WTC11 (cell line): ENCODE measurements at regions not wholly inside any gene's neighbourhood (a gene's known extent, or its start where the extent isn't known, plus 50 kb on each side); places are given as distances from the start of the nearest gene placed in this dataset.

Source experiments
- ATAC-seq: fragments of 200-7000 bp; cut with Tn5 transposase; 2 replicates; pipeline ENCODE4 v1.10.0; 2021; ENCODE audit warnings: mild to moderate bottlenecking, moderate library complexity
- CTCF ChIA-PET: fragments of 300-600 bp; sonication (Branson Sonifier 250); formaldehyde crosslinking; loops from one replicate; lab custom pipeline; 2021; ENCODE audit warnings: antibody characterized with exemption; lab: Charles Lee
- POLR2A ChIA-PET: fragments of 350-600 bp; sonication (Branson Sonifier 250); formaldehyde crosslinking; loops from one replicate; lab custom pipeline; 2021; ENCODE audit warnings: antibody characterized with exemption; lab: Charles Lee
- DNase-seq: peaks from one replicate; pipeline ENCODE4 v3.0.0; 2021; ENCODE audit warnings: low spot score
- H3K27ac Mint-ChIP-seq: 2 replicates; pipeline ENCODE4 v1.8.0; 2021; ENCODE audit warnings: mixed read lengths
- H3K27me3 Mint-ChIP-seq: 2 replicates; pipeline ENCODE4 v1.8.0; 2021; ENCODE audit warnings: low read depth, mild to moderate bottlenecking, moderate library complexity, mixed read lengths
- H3K36me3 Mint-ChIP-seq: 2 replicates; pipeline ENCODE4 v1.8.0; 2021; ENCODE audit warnings: mixed read lengths
- H3K4me1 Mint-ChIP-seq: 2 replicates; pipeline ENCODE4 v1.8.0; 2022; ENCODE audit warnings: mixed read lengths
- H3K4me3 Mint-ChIP-seq: 2 replicates; pipeline ENCODE4 v1.8.0; 2021; ENCODE audit warnings: mild to moderate bottlenecking, moderate library complexity, mixed read lengths
- H3K9me3 Mint-ChIP-seq: 2 replicates; pipeline ENCODE4 v1.8.0; 2021; ENCODE audit warnings: mixed read lengths
- CBFB ChIP-seq: sonication (generic); formaldehyde crosslinking; IDR thresholded peaks from 2 replicates; pipeline ENCODE4 v1.8.1; 2022; ENCODE audit warnings: mild to moderate bottlenecking, low read depth, missing genetic modification reagents
- CDX4 ChIP-seq: fragments of 250-450 bp; sonication (Bioruptor Pico); IDR thresholded peaks from 2 replicates; pipeline ENCODE4 v1.9.0; 2021; ENCODE audit warnings: moderate library complexity, mild to moderate bottlenecking, inconsistent platforms, borderline replicate concordance
- CREM ChIP-seq: sonication (generic); formaldehyde crosslinking; IDR thresholded peaks from 2 replicates; pipeline ENCODE4 v1.8.1; 2022; ENCODE audit warnings: mild to moderate bottlenecking, missing genetic modification reagents, moderate library complexity
- CTCF ChIP-seq: fragments of 200-600 bp; IDR thresholded peaks from 2 replicates; pipeline ENCODE4 v1.8.0; 2022; ENCODE audit warnings: antibody characterized with exemption
- E2F5 ChIP-seq: sonication (generic); formaldehyde crosslinking; IDR thresholded peaks from 2 replicates; pipeline ENCODE4 v1.8.1; 2022; ENCODE audit warnings: mild to moderate bottlenecking, moderate library complexity, missing genetic modification reagents
- EMX1 ChIP-seq: fragments of 250-450 bp; sonication (Bioruptor Pico); IDR thresholded peaks from 2 replicates; pipeline ENCODE4 v1.8.0; 2021; ENCODE audit warnings: mild to moderate bottlenecking
- ESRRA ChIP-seq: sonication (generic); formaldehyde crosslinking; IDR thresholded peaks from 2 replicates; pipeline ENCODE4 v1.8.1; 2022; ENCODE audit warnings: mild to moderate bottlenecking, missing genetic modification reagents, borderline replicate concordance
- GABPB1 ChIP-seq: sonication (generic); formaldehyde crosslinking; IDR thresholded peaks from 2 replicates; pipeline ENCODE4 v1.8.1; 2023; ENCODE audit warnings: mild to moderate bottlenecking, missing genetic modification reagents
- MYBL2 ChIP-seq: sonication (generic); formaldehyde crosslinking; IDR thresholded peaks from 2 replicates; pipeline ENCODE4 v1.8.1; 2023; ENCODE audit warnings: mild to moderate bottlenecking, moderate library complexity, missing genetic modification reagents
- NFYB ChIP-seq: sonication (generic); formaldehyde crosslinking; conservative IDR thresholded peaks from 2 replicates; pipeline ENCODE4 v1.8.0; 2022; ENCODE audit warnings: low read depth, missing genetic modification reagents
- NR2C2 ChIP-seq: sonication (generic); formaldehyde crosslinking; IDR thresholded peaks from 2 replicates; pipeline ENCODE4 v1.8.0; 2022; ENCODE audit warnings: mild to moderate bottlenecking, missing genetic modification reagents
- SMAD3 ChIP-seq: sonication (generic); formaldehyde crosslinking; IDR thresholded peaks from 2 replicates; pipeline ENCODE4 v1.8.0; 2022; ENCODE audit warnings: missing genetic modification reagents, mild to moderate bottlenecking, borderline replicate concordance
- STAT6 ChIP-seq: sonication (generic); formaldehyde crosslinking; conservative IDR thresholded peaks from 2 replicates; pipeline ENCODE4 v1.8.1; 2023; ENCODE audit warnings: mild to moderate bottlenecking, low read depth, missing genetic modification reagents, moderate library complexity
- ZBTB21 ChIP-seq: sonication (generic); formaldehyde crosslinking; IDR thresholded peaks from 2 replicates; pipeline ENCODE4 v1.8.1; 2023; ENCODE audit warnings: mild to moderate bottlenecking, missing genetic modification reagents, borderline replicate concordance
- ZNF219 ChIP-seq: sonication (generic); formaldehyde crosslinking; IDR thresholded peaks from 2 replicates; pipeline ENCODE4 v1.8.0; 2023; ENCODE audit warnings: missing genetic modification reagents, mild to moderate bottlenecking, borderline replicate concordance
- ZNF396 ChIP-seq: fragments of 250-450 bp; sonication (Bioruptor Pico); IDR thresholded peaks from 2 replicates; pipeline ENCODE4 v1.8.0; 2021; ENCODE audit warnings: mild to moderate bottlenecking, moderate library complexity, borderline replicate concordance
- ZNF416 ChIP-seq: fragments of 250-450 bp; sonication (Bioruptor Pico); IDR thresholded peaks from 2 replicates; pipeline ENCODE4 v1.9.0; 2021; ENCODE audit warnings: mild to moderate bottlenecking, inconsistent platforms
- ZNF671 ChIP-seq: fragments of 250-450 bp; sonication (Bioruptor Pico); IDR thresholded peaks from 2 replicates; pipeline ENCODE4 v1.8.0; 2021; ENCODE audit warnings: mild to moderate bottlenecking
- TF ChIP-seq, protein P1 (sequence below): sonication (generic); formaldehyde crosslinking; IDR thresholded peaks from 2 replicates; pipeline ENCODE4 v1.8.0; 2022; ENCODE audit warnings: mild to moderate bottlenecking, missing genetic modification reagents

DNA sequence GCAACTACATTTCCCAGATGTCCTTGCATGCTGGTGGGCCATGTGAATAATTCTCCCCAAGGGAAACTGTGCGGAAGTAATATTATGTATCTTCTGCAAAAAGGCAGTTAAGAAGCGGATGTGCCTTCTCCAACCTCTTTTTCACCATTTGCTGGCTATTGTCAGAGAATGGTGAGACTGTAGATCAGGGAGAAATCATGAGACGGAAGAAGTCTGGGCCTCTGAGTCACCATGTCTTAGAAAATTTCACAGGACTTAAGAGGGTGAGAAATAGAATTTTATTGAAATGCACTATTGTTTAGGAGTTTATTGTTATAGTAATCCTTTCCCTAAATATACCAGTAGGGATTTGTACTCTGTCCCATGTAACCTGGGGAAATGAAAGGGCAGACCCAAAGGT lies 298.7 kb upstream of the ZC3H12C start (continued):
- no peak for TF ChIP-seq CTCF

- H3K9me3 Mint-ChIP-seq: peaks cover 12% of the 10 kb centered on the region
- H3K27ac Mint-ChIP-seq: no peak overlapping the region
- no peak for DNase-seq
- ChIA-PET CTCF (no interaction called here), POLR2A (no interaction called here)
- H3K4me3 Mint-ChIP-seq: no peak overlapping the region
- ATAC-seq: no peak
- no peaks in the 10 kb centered on the region for H3K4me1 Mint-ChIP-seq
- TF ChIP-seq CBFB (CRISPR knock-in tag) (no peak), NR2C2 (CRISPR knock-in tag) (no peak), MYBL2 (CRISPR knock-in tag) (no peak), NFYB (CRISPR knock-in tag) (no peak), E2F5 (CRISPR knock-in tag) (no peak), CTCF (no peak), CDX4 (no peak), ZNF396 (CRISPR knock-in tag) (no peak), EMX1 (CRISPR knock-in tag) (no peak), ZBTB21 (CRISPR knock-in tag) (no peak), ESRRA (no peak), GABPB1 (CRISPR knock-in tag) (no peak)
- TF ChIP-seq, protein P1, sequence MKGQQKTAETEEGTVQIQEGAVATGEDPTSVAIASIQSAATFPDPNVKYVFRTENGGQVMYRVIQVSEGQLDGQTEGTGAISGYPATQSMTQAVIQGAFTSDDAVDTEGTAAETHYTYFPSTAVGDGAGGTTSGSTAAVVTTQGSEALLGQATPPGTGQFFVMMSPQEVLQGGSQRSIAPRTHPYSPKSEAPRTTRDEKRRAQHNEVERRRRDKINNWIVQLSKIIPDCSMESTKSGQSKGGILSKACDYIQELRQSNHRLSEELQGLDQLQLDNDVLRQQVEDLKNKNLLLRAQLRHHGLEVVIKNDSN: no peak
- no peaks in the 10 kb centered on the region for H3K27me3 Mint-ChIP-seq
- no peaks in the 10 kb centered on the region for H3K36me3 Mint-ChIP-seq
Measured at GRCh38 chr11:109795234-109795633, 298.0 kb upstream of the ZC3H12C start.

- peaks cover 17% of the 10 kb centered on the region for H3K9me3 Mint-ChIP-seq
Measured at GRCh38 chr11:109796253-109796652, 296.9 kb upstream of the ZC3H12C start.

More at GRCh38 chr11:109796253-109796652, 296.9 kb upstream of the ZC3H12C start:
- no peak overlapping the region for H3K4me3 Mint-ChIP-seq
- ChIA-PET POLR2A (no interaction called here), CTCF (no interaction called here)
- no peak overlapping the region for H3K27ac Mint-ChIP-seq
- ATAC-seq (no peak), DNase-seq (no peak)
- H3K36me3 Mint-ChIP-seq: no peaks in the 10 kb centered on the region
- H3K4me1 Mint-ChIP-seq: no peaks in the 10 kb centered on the region
- H3K27me3 Mint-ChIP-seq: no peaks in the 10 kb centered on the region
- TF ChIP-seq STAT6: no peak
- no peak for TF ChIP-seq CBFB (CRISPR knock-in tag)
- TF ChIP-seq ZNF671 (CRISPR knock-in tag): no peak
- TF ChIP-seq ZNF219: no peak
- no peak for TF ChIP-seq ZNF416 (CRISPR knock-in tag)
- no peak for TF ChIP-seq CREM
- TF ChIP-seq SMAD3: no peak
- no peak for TF ChIP-seq ESRRA
